H9 (cell line): ENCODE measurements at regions not wholly inside any gene's neighbourhood (a gene's known extent, or its start where the extent isn't known, plus 50 kb on each side); places are given as distances from the start of the nearest gene placed in this dataset.

ENCODE experiments used
- DNase-seq: peaks from one replicate; pipeline ENCODE4 v3.0.0-alpha.2; 2017
- H2AFZ ChIP-seq: one replicate; pipeline ENCODE4 v1.6.1; 2013; ENCODE audit warnings: mild to moderate bottlenecking, low read length, control low read depth, moderate library complexity
- H2AK5ac ChIP-seq: 2 replicates; pipeline ENCODE4 v1.6.1; 2013; ENCODE audit warnings: low read length, control low read depth, mixed read lengths; ENCODE audit not compliant: insufficient read length
- H2BK120ac ChIP-seq: one replicate; pipeline ENCODE4 v1.6.1; 2013; ENCODE audit warnings: low read depth, mild to moderate bottlenecking, low read length, control low read depth, inconsistent platforms; ENCODE audit not compliant: poor library complexity, severe bottlenecking
- H2BK12ac ChIP-seq: 2 replicates; pipeline ENCODE4 v1.6.1; 2013; ENCODE audit warnings: low read length, control low read depth, mixed read lengths, low read depth; ENCODE audit not compliant: insufficient read length
- H2BK15ac ChIP-seq: 2 replicates; pipeline ENCODE4 v1.6.1; 2013; ENCODE audit warnings: low read depth, low read length, control low read depth
- H2BK20ac ChIP-seq: one replicate; pipeline ENCODE4 v1.6.1; 2013; ENCODE audit warnings: low read depth, mild to moderate bottlenecking, low read length, control low read depth, inconsistent platforms; ENCODE audit not compliant: poor library complexity, severe bottlenecking
- H2BK5ac ChIP-seq: 2 replicates; pipeline ENCODE4 v1.6.1; 2013; ENCODE audit warnings: low read length, control low read depth, mixed read lengths; ENCODE audit not compliant: insufficient read length
- H3K14ac ChIP-seq: 2 replicates; pipeline ENCODE4 v1.6.1; 2013; ENCODE audit warnings: low read length, control low read depth; ENCODE audit not compliant: insufficient read depth
- H3K18ac ChIP-seq: 2 replicates; pipeline ENCODE4 v1.6.1; 2013; ENCODE audit warnings: low read depth, mild to moderate bottlenecking, mixed read lengths, low read length, control low read depth; ENCODE audit not compliant: insufficient read length
- H3K23ac ChIP-seq: 2 replicates; pipeline ENCODE4 v1.6.1; 2013; ENCODE audit warnings: low read length, control low read depth, mixed read lengths, low read depth; ENCODE audit not compliant: insufficient read length
- H3K23me2 ChIP-seq: 2 replicates; pipeline ENCODE4 v1.6.1; 2013; ENCODE audit warnings: low read depth, mild to moderate bottlenecking, mixed read lengths, low read length, control low read depth; ENCODE audit not compliant: insufficient read length, poor library complexity, severe bottlenecking
- H3K27ac ChIP-seq: 2 replicates; pipeline ENCODE4 v1.5.1; 2013; ENCODE audit warnings: low read length, control low read depth, mixed read lengths, low read depth; ENCODE audit not compliant: insufficient read length
- H3K27me3 ChIP-seq: 2 replicates; pipeline ENCODE4 v1.6.1; 2013; ENCODE audit warnings: low read length, control low read depth, inconsistent platforms; ENCODE audit not compliant: insufficient read depth
- H3K4ac ChIP-seq: 2 replicates; pipeline ENCODE4 v1.6.1; 2013; ENCODE audit warnings: low read depth, mild to moderate bottlenecking, control low read depth, inconsistent platforms, low read length, moderate library complexity
- H3K4me1 ChIP-seq: 2 replicates; pipeline ENCODE4 v1.6.1; 2013; ENCODE audit warnings: low read length, control low read depth, inconsistent platforms; ENCODE audit not compliant: insufficient read depth
- H3K4me2 ChIP-seq: 2 replicates; pipeline ENCODE4 v1.6.1; 2013; ENCODE audit warnings: low read length, control low read depth, mixed read lengths; ENCODE audit not compliant: insufficient read length, insufficient read depth
- H3K56ac ChIP-seq: 2 replicates; pipeline ENCODE4 v1.6.1; 2013; ENCODE audit warnings: low read depth, mild to moderate bottlenecking, mixed read lengths, low read length, control low read depth; ENCODE audit not compliant: insufficient read length
- H3K79me1 ChIP-seq: 2 replicates; pipeline ENCODE4 v1.6.1; 2013; ENCODE audit warnings: low read depth, mild to moderate bottlenecking, moderate library complexity, low read length, control low read depth, inconsistent platforms; ENCODE audit not compliant: insufficient read depth, poor library complexity, severe bottlenecking
- H3K79me2 ChIP-seq: 2 replicates; pipeline ENCODE4 v1.6.1; 2013; ENCODE audit warnings: low read length, control low read depth, inconsistent platforms; ENCODE audit not compliant: insufficient read depth
- H3K9ac ChIP-seq: 2 replicates; pipeline ENCODE4 v1.6.1; 2013; ENCODE audit warnings: low read length, control low read depth, mixed read lengths; ENCODE audit not compliant: insufficient read length; ENCODE audit errors: extremely low read depth
- H3K9me3 ChIP-seq: one replicate; pipeline ENCODE4 v1.6.1; 2013; ENCODE audit warnings: low read depth, low read length, inconsistent platforms; ENCODE audit not compliant: control insufficient read depth
- H3T11ph ChIP-seq: one replicate; pipeline ENCODE4 v1.6.1; 2013; ENCODE audit warnings: mild to moderate bottlenecking, low read length, control low read depth, inconsistent platforms
- H4K20me1 ChIP-seq: one replicate; pipeline ENCODE4 v1.6.1; 2013; ENCODE audit not compliant: control insufficient read depth, insufficient read length, insufficient read depth
- H4K5ac ChIP-seq: 2 replicates; pipeline ENCODE4 v1.6.1; 2013; ENCODE audit warnings: low read depth, mild to moderate bottlenecking, mixed read lengths, low read length, control low read depth; ENCODE audit not compliant: insufficient read length
- H4K8ac ChIP-seq: replicated peaks from 2 replicates; pipeline ENCODE4 v1.6.1; 2013; ENCODE audit warnings: low read length, control low read depth, mixed read lengths, low read depth; ENCODE audit not compliant: insufficient read length
- H4K91ac ChIP-seq: 2 replicates; pipeline ENCODE4 v1.6.1; 2013; ENCODE audit warnings: low read depth, mild to moderate bottlenecking, moderate library complexity, mixed read lengths, low read length, control low read depth; ENCODE audit not compliant: insufficient read length
- H3K27ac Mint-ChIP-seq, 3 experiments: 2 replicates in 2 of 3; 3 replicates in 1 of 3; pipeline ENCODE4 v1.8.0; 2020 to 2021; ENCODE audit warnings: mixed read lengths in 3 of 3, mild to moderate bottlenecking in 1 of 3, moderate library complexity in 1 of 3
- H3K27me3 Mint-ChIP-seq: 2 replicates; pipeline ENCODE4 v1.8.0; 2021; ENCODE audit warnings: low read depth, mild to moderate bottlenecking, moderate library complexity, mixed read lengths
- H3K36me3 Mint-ChIP-seq, 3 experiments: 2 replicates in 2 of 3; 3 replicates in 1 of 3; pipeline ENCODE4 v1.8.0; 2020 to 2021; ENCODE audit warnings: low read depth in 3 of 3, mixed read lengths in 3 of 3; ENCODE audit not compliant: insufficient read depth in 1 of 3
- H3K4me1 Mint-ChIP-seq, 2 experiments: 2 replicates each; pipeline ENCODE4 v1.8.0; 2020; ENCODE audit warnings: mixed read lengths in 2 of 2
- H3K4me3 Mint-ChIP-seq, 2 experiments: 2 replicates in 1 of 2; 3 replicates in 1 of 2; pipeline ENCODE4 v1.8.0; 2020 to 2021; ENCODE audit warnings: mild to moderate bottlenecking in 2 of 2, mixed read lengths in 2 of 2, moderate library complexity in 1 of 2
- H3K9me3 Mint-ChIP-seq, 2 experiments: 2 replicates in 1 of 2; 3 replicates in 1 of 2; pipeline ENCODE4 v1.8.0; 2020; ENCODE audit warnings: mild to moderate bottlenecking in 2 of 2, mixed read lengths in 2 of 2, moderate library complexity in 1 of 2
- CTCF ChIP-seq: fragments of 200-600 bp; sonication (generic); conservative IDR thresholded peaks from 3 replicates; pipeline ENCODE4 v1.8.0; 2021; ENCODE audit warnings: antibody characterized with exemption, mild to moderate bottlenecking
- WGBS: extraction: QIAGEN DNeasy Blood & Tissue Kit; methylation state at CpG from one replicate; pipeline ENCODE4 v1.1.7; 2013; ENCODE audit warnings: missing lambda C conversion rate, low lambda C conversion rate, mixed read lengths; ENCODE audit not compliant: insufficient read length; ENCODE audit errors: extremely low coverage; 5-methylcytosine and 5-hydroxymethylcytosine counted together

GRCh38 chr3:140857993-140858392, 83.6 kb upstream of the SLC25A36 start:
- WGBS, result no CpG with 5 or more reads among the region's 2 CpGs
- no peak overlapping the region for H2AFZ ChIP-seq
- H3K79me2 ChIP-seq, result no peaks in the 10 kb centered on the region
- H2BK120ac ChIP-seq, result no peak overlapping the region
- no peaks in the 10 kb centered on the region for H3K4me1 ChIP-seq
- Mint-ChIP-seq H3K36me3 (no peaks in the 10 kb centered on the region), H3K4me1 (peaks cover 26 to 28% of the 10 kb centered on the region in 2 experiments), H3K27me3 (no peaks in the 10 kb centered on the region), H3K4me3 (no peak overlapping the region), H3K27ac (no peak overlapping the region), H3K9me3 (no peaks in the 10 kb centered on the region; a peak in 1 of 5 replicates)
- no peak overlapping the region for H2BK15ac ChIP-seq
- H4K8ac ChIP-seq, result no peak overlapping the region
- H3K27ac ChIP-seq, result no peak overlapping the region
- H2BK20ac ChIP-seq, result no peak overlapping the region
- H3K23me2 ChIP-seq, result no peaks in the 10 kb centered on the region
- H2BK5ac ChIP-seq, result no peak overlapping the region
- H3K56ac ChIP-seq, result no peak overlapping the region
- no peaks in the 10 kb centered on the region for H3K9me3 ChIP-seq
- no peak overlapping the region for H4K5ac ChIP-seq
- H3K9ac ChIP-seq, result no peak overlapping the region
- H2BK12ac ChIP-seq, result no peak overlapping the region
- no peaks in the 10 kb centered on the region for H4K20me1 ChIP-seq
- H3K79me1 ChIP-seq, result no peaks in the 10 kb centered on the region
- DNase-seq, result no peak
- no peak overlapping the region for H2AK5ac ChIP-seq
- TF ChIP-seq CTCF, result no peak
- no peak overlapping the region for H3K18ac ChIP-seq
- H4K91ac ChIP-seq, result no peak overlapping the region
- H3K4ac ChIP-seq, result no peak overlapping the region
- H3K14ac ChIP-seq, result no peak overlapping the region
- no peaks in the 10 kb centered on the region for H3K27me3 ChIP-seq
- no peak overlapping the region for H3K23ac ChIP-seq
- H3K4me2 ChIP-seq, result no peak overlapping the region
- H3T11ph ChIP-seq, result no peak overlapping the region
